ENCODE measurements at regions not wholly inside any gene's neighbourhood (a gene's known extent, or its start where the extent isn't known, plus 50 kb on each side); places are given as distances from the start of the nearest gene placed in this dataset.

GRCh38 chrX:38899650-38900049 is 98.4 kb downstream of the MID1IP1 start:
- TF ChIP-seq CTCF (IDR thresholded peaks at IDR 0.05; ENCODE audit: insufficient read depth, low read length, poor library complexity, severe bottlenecking): no peak
- Histone ChIP-seq H3K27me3 (ENCODE audit: control insufficient read depth, insufficient read depth, low read length) (no peaks in the 10 kb centered on the region), H3K4me3 (ENCODE audit: low read depth, low read length) (no peak overlapping the region), H3K36me3 (ENCODE audit: control insufficient read depth, insufficient read depth, low read length) (no peaks in the 10 kb centered on the region)
- no peak for DNase-seq (ENCODE audit: low read depth)

- no peak for DNase-seq (ENCODE audit: low read depth)
- Histone ChIP-seq H3K27me3 (ENCODE audit: control insufficient read depth, insufficient read depth, low read length) (no peaks in the 10 kb centered on the region), H3K36me3 (ENCODE audit: control insufficient read depth, insufficient read depth, low read length) (no peaks in the 10 kb centered on the region), H3K4me3 (ENCODE audit: low read depth, low read length) (no peak overlapping the region)
- no peak for TF ChIP-seq CTCF (IDR thresholded peaks at IDR 0.05; ENCODE audit: insufficient read depth, low read length, poor library complexity, severe bottlenecking)
Observed at GRCh38 chrX:38900719-38901118, 99.5 kb downstream of the MID1IP1 start.

- no peaks in the 10 kb centered on the region for H3K27me3 ChIP-seq (ENCODE audit: control insufficient read depth, insufficient read depth, low read length)
- DNase-seq (ENCODE audit: low read depth): no peak
- TF ChIP-seq CTCF (IDR thresholded peaks at IDR 0.05; ENCODE audit: insufficient read depth, low read length, poor library complexity, severe bottlenecking): no peak
- no peaks in the 10 kb centered on the region for H3K36me3 ChIP-seq (ENCODE audit: control insufficient read depth, insufficient read depth, low read length)
- no peak overlapping the region for H3K4me3 ChIP-seq (ENCODE audit: low read depth, low read length)
Observed at GRCh38 chrX:38902972-38903492, 101.8 kb downstream of the MID1IP1 start.

GRCh38 chrX:38916801-38917200 is 115.5 kb downstream of the MID1IP1 start:
- H3K4me3 ChIP-seq (ENCODE audit: low read depth, low read length): no peak overlapping the region
- H3K36me3 ChIP-seq (ENCODE audit: control insufficient read depth, insufficient read depth, low read length): no peaks in the 10 kb centered on the region
- no peak for DNase-seq (ENCODE audit: low read depth)
- TF ChIP-seq CTCF (IDR thresholded peaks at IDR 0.05; ENCODE audit: insufficient read depth, low read length, poor library complexity, severe bottlenecking): no peak
- no peaks in the 10 kb centered on the region for H3K27me3 ChIP-seq (ENCODE audit: control insufficient read depth, insufficient read depth, low read length)

- TF ChIP-seq CTCF (IDR thresholded peaks at IDR 0.05; ENCODE audit: insufficient read depth, low read length, poor library complexity, severe bottlenecking): no peak
- H3K27me3 ChIP-seq (ENCODE audit: control insufficient read depth, insufficient read depth, low read length): no peaks in the 10 kb centered on the region
- DNase-seq (ENCODE audit: low read depth): no peak
- H3K36me3 ChIP-seq (ENCODE audit: control insufficient read depth, insufficient read depth, low read length): no peaks in the 10 kb centered on the region
- no peak overlapping the region for H3K4me3 ChIP-seq (ENCODE audit: low read depth, low read length)
Observed at GRCh38 chrX:38917954-38918353, 116.7 kb downstream of the MID1IP1 start.

GRCh38 chrX:38919202-38919601 is 117.9 kb downstream of the MID1IP1 start:
- no peak for DNase-seq (ENCODE audit: low read depth)
- no peak for TF ChIP-seq CTCF (IDR thresholded peaks at IDR 0.05; ENCODE audit: insufficient read depth, low read length, poor library complexity, severe bottlenecking)
- no peak overlapping the region for H3K4me3 ChIP-seq (ENCODE audit: low read depth, low read length)
- H3K36me3 ChIP-seq (ENCODE audit: control insufficient read depth, insufficient read depth, low read length): no peaks in the 10 kb centered on the region
- H3K27me3 ChIP-seq (ENCODE audit: control insufficient read depth, insufficient read depth, low read length): no peaks in the 10 kb centered on the region
